Keratinocyte (primary cell): ENCODE measurements at regions not wholly inside any gene's neighbourhood (a gene's known extent, or its start where the extent isn't known, plus 50 kb on each side); places are given as distances from the start of the nearest gene placed in this dataset.

Experiments used
- DNase-seq: peaks from one replicate; pipeline ENCODE4 v3.0.0-alpha.2; 2011; ENCODE audit warnings: low read depth, missing footprints, low spot score
- FAIRE-seq: peaks from 2 replicates; lab custom pipeline; 2011; peaks lifted over from hg19 to GRCh38; lab: Jason Lieb, UNC
- H2AFZ ChIP-seq: 2 replicates; pipeline ENCODE4 v1.6.0; 2012; ENCODE audit warnings: low read length, control low read depth, inconsistent platforms; ENCODE audit not compliant: control insufficient read depth
- H3K27ac ChIP-seq: 2 replicates; pipeline ENCODE4 v1.5.1; 2011; ENCODE audit warnings: low read length; ENCODE audit not compliant: control insufficient read depth, insufficient read depth
- H3K27me3 ChIP-seq: 3 replicates; pipeline ENCODE4 v1.6.0; 2011; ENCODE audit warnings: low read length; ENCODE audit not compliant: control insufficient read depth, insufficient read depth; ENCODE audit errors: extremely low read depth
- H3K36me3 ChIP-seq, 2 experiments: 2 replicates in 1 of 2; 3 replicates in 1 of 2; pipeline ENCODE4 v1.5.1; 2011; ENCODE audit warnings: low read length in 2 of 2, mild to moderate bottlenecking in 1 of 2; ENCODE audit not compliant: control insufficient read depth in 2 of 2, insufficient read depth in 2 of 2; ENCODE audit errors: extremely low read depth in 1 of 2
- H3K4me1 ChIP-seq: 3 replicates; pipeline ENCODE4 v1.5.1; 2011; ENCODE audit warnings: low read length; ENCODE audit not compliant: control insufficient read depth, insufficient read depth; ENCODE audit errors: extremely low read depth
- H3K4me2 ChIP-seq: 3 replicates; pipeline ENCODE4 v1.6.0; 2011; ENCODE audit warnings: low read depth, low read length; ENCODE audit not compliant: control insufficient read depth, insufficient read depth; ENCODE audit errors: extremely low read depth
- H3K4me3 ChIP-seq, 3 experiments: fragments of 200-600 bp in 1 of 3; sonication (generic) in 1 of 3; 2 replicates in 2 of 3; 3 replicates in 1 of 3; pipeline ENCODE4 v1.5.1; 2011 to 2016; ENCODE audit warnings: low read length in 3 of 3, mild to moderate bottlenecking in 3 of 3, control low read depth in 2 of 3, inconsistent platforms in 1 of 3, low read depth in 1 of 3, mixed read lengths in 1 of 3, mixed run types in 1 of 3, moderate library complexity in 1 of 3; ENCODE audit not compliant: control insufficient read depth in 2 of 3, insufficient read depth in 2 of 3; ENCODE audit errors: extremely low read depth in 1 of 3
- H3K79me2 ChIP-seq: 2 replicates; pipeline ENCODE4 v1.6.0; 2012; ENCODE audit warnings: low read length; ENCODE audit not compliant: control insufficient read depth, insufficient read depth
- H3K9ac ChIP-seq: 3 replicates; pipeline ENCODE4 v1.6.0; 2011; ENCODE audit warnings: low read length; ENCODE audit not compliant: control insufficient read depth, insufficient read depth; ENCODE audit errors: extremely low read depth
- H3K9me1 ChIP-seq: 3 replicates; pipeline ENCODE4 v1.6.0; 2011; ENCODE audit warnings: low read length; ENCODE audit not compliant: control insufficient read depth, insufficient read depth; ENCODE audit errors: extremely low read depth
- H3K9me3 ChIP-seq: 2 replicates; pipeline ENCODE4 v1.5.1; 2012; ENCODE audit warnings: low read depth, low read length; ENCODE audit not compliant: control insufficient read depth
- H4K20me1 ChIP-seq: 3 replicates; pipeline ENCODE4 v1.6.0; 2011; ENCODE audit warnings: low read length; ENCODE audit not compliant: control insufficient read depth, insufficient read depth; ENCODE audit errors: extremely low read depth
- EZH2 ChIP-seq: IDR thresholded peaks from one replicate; pipeline ENCODE4 v1.6.1; 2012; ENCODE audit warnings: inconsistent platforms, mild to moderate bottlenecking, low read length, moderate library complexity
- dilution Hi-C: fragments of 300-500 bp; cut with MboI; formaldehyde crosslinking; loops from one replicate; pipeline ENCODE4 v1.7.0; 2020; ENCODE audit warnings: low sequenced_read_pairs; ENCODE audit not compliant: extremely low pct_ligation_motif_present
- TF ChIP-seq, protein P1 (sequence below), 3 experiments: IDR thresholded peaks in 1 of 3; conservative IDR thresholded peaks in 1 of 3; optimal IDR thresholded peaks in 1 of 3; 2 replicates in 2 of 3; 3 replicates in 1 of 3; pipeline versions ENCODE3 to v1.5.1; 2011; ENCODE audit warnings: low read length in 3 of 3, mild to moderate bottlenecking in 3 of 3, moderate library complexity in 2 of 3, control low read depth in 1 of 3, inconsistent platforms in 1 of 3; ENCODE audit not compliant: insufficient read depth in 2 of 3; ENCODE audit errors: extremely low read depth in 1 of 3

DNA sequence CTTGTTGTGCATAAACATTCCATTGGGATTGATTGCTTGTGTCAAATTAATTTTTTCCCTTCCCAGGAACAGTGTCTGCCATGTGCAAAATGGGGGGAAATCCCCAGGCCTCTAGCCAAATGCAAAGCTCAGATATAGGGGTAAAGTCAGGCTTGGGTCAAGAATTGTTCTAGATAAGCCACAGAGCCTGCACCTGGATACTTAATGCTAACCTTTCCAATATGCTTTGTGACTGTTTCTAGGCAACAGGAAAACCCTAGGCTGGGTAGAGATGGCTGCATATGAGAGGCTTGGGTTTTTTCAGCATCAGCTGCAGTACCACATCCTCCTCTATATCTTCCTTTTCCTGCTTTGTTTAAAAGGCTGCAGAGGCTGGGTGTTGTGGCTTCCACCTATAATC is 61.9 kb upstream of the ROPN1 start:
- no peak for DNase-seq
- TF ChIP-seq EZH2 = no peak
- TF ChIP-seq, protein P1, sequence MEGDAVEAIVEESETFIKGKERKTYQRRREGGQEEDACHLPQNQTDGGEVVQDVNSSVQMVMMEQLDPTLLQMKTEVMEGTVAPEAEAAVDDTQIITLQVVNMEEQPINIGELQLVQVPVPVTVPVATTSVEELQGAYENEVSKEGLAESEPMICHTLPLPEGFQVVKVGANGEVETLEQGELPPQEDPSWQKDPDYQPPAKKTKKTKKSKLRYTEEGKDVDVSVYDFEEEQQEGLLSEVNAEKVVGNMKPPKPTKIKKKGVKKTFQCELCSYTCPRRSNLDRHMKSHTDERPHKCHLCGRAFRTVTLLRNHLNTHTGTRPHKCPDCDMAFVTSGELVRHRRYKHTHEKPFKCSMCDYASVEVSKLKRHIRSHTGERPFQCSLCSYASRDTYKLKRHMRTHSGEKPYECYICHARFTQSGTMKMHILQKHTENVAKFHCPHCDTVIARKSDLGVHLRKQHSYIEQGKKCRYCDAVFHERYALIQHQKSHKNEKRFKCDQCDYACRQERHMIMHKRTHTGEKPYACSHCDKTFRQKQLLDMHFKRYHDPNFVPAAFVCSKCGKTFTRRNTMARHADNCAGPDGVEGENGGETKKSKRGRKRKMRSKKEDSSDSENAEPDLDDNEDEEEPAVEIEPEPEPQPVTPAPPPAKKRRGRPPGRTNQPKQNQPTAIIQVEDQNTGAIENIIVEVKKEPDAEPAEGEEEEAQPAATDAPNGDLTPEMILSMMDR (optimal IDR thresholded peaks at IDR 0.05 in 1 of 3, IDR thresholded peaks at IDR 0.05 in 1 of 3, conservative IDR thresholded peaks at IDR 0.05 in 1 of 3; ENCODE audit: extremely low read depth in 1 of 3, insufficient read depth in 2 of 3, low read length in 3 of 3) = no peak
- Histone ChIP-seq H3K4me1 (no peaks in the 10 kb centered on the region), H3K36me3 (no peaks in the 10 kb centered on the region), H3K27me3 (peaks cover 16% of the 10 kb centered on the region), H3K9me3 (no peaks in the 10 kb centered on the region), H3K4me2 (no peak overlapping the region), H3K9ac (no peak overlapping the region), H3K9me1 (no peaks in the 10 kb centered on the region), H2AFZ (no peak overlapping the region), H4K20me1 (no peaks in the 10 kb centered on the region), H3K4me3 (no peak overlapping the region), H3K79me2 (no peaks in the 10 kb centered on the region), H3K27ac (no peak overlapping the region)
- dilution Hi-C loops = no loop called here
- no peak for FAIRE-seq

DNA sequence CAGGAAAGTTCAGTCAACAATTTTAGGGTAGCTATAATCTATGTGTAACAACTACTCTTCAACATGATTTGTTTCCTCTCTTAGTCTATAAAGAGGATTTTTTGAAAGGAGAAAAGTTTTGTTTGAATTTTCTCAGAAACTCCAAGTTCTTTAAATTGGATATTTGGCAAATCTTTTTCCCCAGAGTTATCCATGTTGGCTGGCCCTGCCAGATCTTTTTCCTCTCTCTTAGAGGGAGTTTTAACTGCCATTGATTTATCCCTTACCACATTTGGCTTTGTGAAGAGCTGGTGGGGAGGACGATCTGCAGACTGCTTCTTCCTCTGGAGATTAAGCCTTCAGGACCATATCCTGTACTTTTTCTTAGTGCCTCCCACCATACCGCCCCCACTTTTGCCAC is 64.9 kb upstream of the ROPN1 start:
- Histone ChIP-seq H3K36me3 (no peaks in the 10 kb centered on the region), H3K27me3 (peaks cover 25% of the 10 kb centered on the region), H2AFZ (no peak overlapping the region), H3K9me1 (no peaks in the 10 kb centered on the region), H3K79me2 (no peaks in the 10 kb centered on the region), H3K4me2 (no peak overlapping the region), H3K4me1 (no peaks in the 10 kb centered on the region), H3K27ac (no peak overlapping the region), H3K4me3 (no peak overlapping the region), H3K9me3 (no peaks in the 10 kb centered on the region), H4K20me1 (no peaks in the 10 kb centered on the region), H3K9ac (no peak overlapping the region)
- DNase-seq = no peak
- no peak for FAIRE-seq
- TF ChIP-seq, protein P1 (optimal IDR thresholded peaks at IDR 0.05 in 1 of 3, IDR thresholded peaks at IDR 0.05 in 1 of 3, conservative IDR thresholded peaks at IDR 0.05 in 1 of 3; ENCODE audit: extremely low read depth in 1 of 3, insufficient read depth in 2 of 3, low read length in 3 of 3) = no peak
- TF ChIP-seq EZH2 = no peak
- dilution Hi-C loops = no loop called here
